Fibroblast of lung (primary cell): ENCODE measurements at regions not wholly inside any gene's neighbourhood (a gene's known extent, or its start where the extent isn't known, plus 50 kb on each side); places are given as distances from the start of the nearest gene placed in this dataset.

ENCODE experiments used
- DNase-seq, 2 donors: peaks; one replicate each; pipeline versions ENCODE4 v3.0.0 to v3.0.0-alpha.2; 2010; ENCODE audit warnings: low read depth in 2 of 2
- H2AFZ ChIP-seq: 2 replicates; pipeline ENCODE4 v1.5.1; 2012; ENCODE audit warnings: low read length, control low read depth, inconsistent platforms
- H3K27ac ChIP-seq: 2 replicates; pipeline ENCODE4 v1.5.1; 2011; ENCODE audit warnings: low read length, control low read depth; ENCODE audit not compliant: insufficient read depth
- H3K27me3 ChIP-seq: 2 replicates; pipeline ENCODE4 v1.5.1; 2011; ENCODE audit warnings: mild to moderate bottlenecking, low read length; ENCODE audit not compliant: control insufficient read depth, insufficient read depth
- H3K36me3 ChIP-seq: 2 replicates; pipeline ENCODE4 v1.5.1; 2011; ENCODE audit warnings: low read length; ENCODE audit not compliant: control insufficient read depth, insufficient read depth
- H3K4me1 ChIP-seq: 2 replicates; pipeline ENCODE4 v1.5.1; 2011; ENCODE audit warnings: low read length; ENCODE audit not compliant: control insufficient read depth, insufficient read depth; ENCODE audit errors: extremely low read depth
- H3K4me2 ChIP-seq: 2 replicates; pipeline ENCODE4 v1.5.1; 2011; ENCODE audit warnings: low read length, control low read depth; ENCODE audit not compliant: insufficient read depth; ENCODE audit errors: extremely low read depth
- H3K4me3 ChIP-seq, 4 experiments: fragments of 200-600 bp in 1 of 4; sonication (generic) in 1 of 4; replicated peaks in 1 of 4; 2 replicates each; pipeline ENCODE4 v1.5.1; 2011 to 2016; ENCODE audit warnings: low read length in 4 of 4, low read depth in 3 of 4, mild to moderate bottlenecking in 3 of 4, control low read depth in 2 of 4, inconsistent platforms in 1 of 4, mixed read lengths in 1 of 4; ENCODE audit not compliant: insufficient read depth in 1 of 4; ENCODE audit errors: control extremely low read depth in 1 of 4
- H3K79me2 ChIP-seq: 2 replicates; pipeline ENCODE4 v1.5.1; 2012; ENCODE audit warnings: mild to moderate bottlenecking, low read length, inconsistent platforms; ENCODE audit not compliant: control insufficient read depth, insufficient read depth
- H3K9ac ChIP-seq: 2 replicates; pipeline ENCODE4 v1.5.1; 2011; ENCODE audit warnings: mild to moderate bottlenecking, low read length, control low read depth; ENCODE audit not compliant: insufficient read depth
- H3K9me3 ChIP-seq: 2 replicates; pipeline ENCODE4 v1.5.1; 2012; ENCODE audit warnings: low read depth, low read length; ENCODE audit not compliant: control insufficient read depth, insufficient read depth
- H4K20me1 ChIP-seq: 2 replicates; pipeline ENCODE4 v1.5.1; 2011; ENCODE audit warnings: low read length; ENCODE audit not compliant: control insufficient read depth, insufficient read depth; ENCODE audit errors: extremely low read depth
- CTCF ChIP-seq, 2 donors: IDR thresholded peaks in 1 of 2; conservative IDR thresholded peaks in 1 of 2; 1 replicate in 1 of 2; 2 replicates in 1 of 2; pipeline ENCODE4 v1.5.1; 2011 to 2012; ENCODE audit warnings: low read length in 2 of 2, control low read depth in 1 of 2, inconsistent platforms in 1 of 2, low read depth in 1 of 2, mild to moderate bottlenecking in 1 of 2
- EZH2 ChIP-seq: IDR thresholded peaks from 2 replicates; pipeline ENCODE4 v1.5.1; 2012; ENCODE audit warnings: low read length, control low read depth, mild to moderate bottlenecking; ENCODE audit errors: missing control alignments

GRCh38 chr16:35311475-35311874 lies 1852.1 kb downstream of the TP53TG3F start:
- Histone ChIP-seq H3K79me2 (no peaks in the 10 kb centered on the region), H2AFZ (no peak overlapping the region), H4K20me1 (no peaks in the 10 kb centered on the region), H3K4me3 (no peak overlapping the region), H3K27ac (no peak overlapping the region), H3K36me3 (no peaks in the 10 kb centered on the region), H3K4me1 (no peaks in the 10 kb centered on the region), H3K4me2 (no peak overlapping the region), H3K9ac (no peak overlapping the region), H3K9me3 (no peaks in the 10 kb centered on the region), H3K27me3 (no peaks in the 10 kb centered on the region)
- TF ChIP-seq EZH2 (no peak), CTCF (conservative IDR thresholded peaks at IDR 0.05 in 1 of 2, IDR thresholded peaks at IDR 0.05 in 1 of 2; ENCODE audit: low read depth in 1 of 2, low read length in 2 of 2) (no peak)
- no peak for DNase-seq

- Histone ChIP-seq H3K9me3 (no peaks in the 10 kb centered on the region), H3K4me2 (no peak overlapping the region), H3K79me2 (no peaks in the 10 kb centered on the region), H3K36me3 (no peaks in the 10 kb centered on the region), H3K4me3 (no peak overlapping the region), H2AFZ (no peak overlapping the region), H3K27ac (no peak overlapping the region), H3K9ac (no peak overlapping the region), H4K20me1 (no peaks in the 10 kb centered on the region), H3K4me1 (no peaks in the 10 kb centered on the region), H3K27me3 (no peaks in the 10 kb centered on the region)
- no peak for DNase-seq
- TF ChIP-seq CTCF (conservative IDR thresholded peaks at IDR 0.05 in 1 of 2, IDR thresholded peaks at IDR 0.05 in 1 of 2; ENCODE audit: low read depth in 1 of 2, low read length in 2 of 2) = no peak
- no peak for TF ChIP-seq EZH2
Observed at GRCh38 chr16:35314298-35314697, 1854.9 kb downstream of the TP53TG3F start.

GRCh38 chr16:35319536-35320192 lies 1860.3 kb downstream of the TP53TG3F start:
- Histone ChIP-seq H3K4me1 (no peaks in the 10 kb centered on the region), H3K4me3 (no peak overlapping the region), H3K27ac (no peak overlapping the region), H2AFZ (no peak overlapping the region), H4K20me1 (no peaks in the 10 kb centered on the region), H3K27me3 (no peaks in the 10 kb centered on the region), H3K9ac (no peak overlapping the region), H3K4me2 (no peak overlapping the region), H3K79me2 (no peaks in the 10 kb centered on the region), H3K36me3 (no peaks in the 10 kb centered on the region), H3K9me3 (no peaks in the 10 kb centered on the region)
- no peak for TF ChIP-seq CTCF (conservative IDR thresholded peaks at IDR 0.05 in 1 of 2, IDR thresholded peaks at IDR 0.05 in 1 of 2; ENCODE audit: low read depth in 1 of 2, low read length in 2 of 2)
- TF ChIP-seq EZH2 = no peak
- DNase-seq = no peak
